HG03039 (cell line): ENCODE measurements at regions not wholly inside any gene's neighbourhood (a gene's known extent, or its start where the extent isn't known, plus 50 kb on each side); places are given as distances from the start of the nearest gene placed in this dataset.

ENCODE experiments used
- ATAC-seq: cut with Tn5 transposase; IDR thresholded peaks from one replicate; pipeline ENCODE4 v1.9.1; 2021; ENCODE audit warnings: mild to moderate bottlenecking, moderate library complexity; ENCODE audit not compliant: unreplicated experiment

DNA sequence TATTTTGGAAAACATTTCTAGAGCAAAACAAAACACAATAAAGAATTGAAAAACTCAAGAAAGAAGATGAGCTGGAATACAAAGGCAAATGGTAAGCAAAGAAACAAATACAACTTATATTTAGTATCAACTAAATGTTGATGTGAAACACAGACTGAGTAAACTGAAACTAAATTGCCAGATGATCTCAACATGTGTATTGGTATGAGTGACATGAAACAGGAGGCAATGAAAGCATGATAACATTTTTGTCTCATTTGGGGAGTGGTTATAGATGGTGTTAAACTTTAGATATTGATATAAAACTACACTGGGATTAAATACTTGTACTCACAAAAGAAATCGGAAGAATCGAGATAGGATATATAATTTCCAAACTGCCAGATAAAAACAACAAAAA lies 805.6 kb upstream of the CXADR start:
- no peak for ATAC-seq

DNA sequence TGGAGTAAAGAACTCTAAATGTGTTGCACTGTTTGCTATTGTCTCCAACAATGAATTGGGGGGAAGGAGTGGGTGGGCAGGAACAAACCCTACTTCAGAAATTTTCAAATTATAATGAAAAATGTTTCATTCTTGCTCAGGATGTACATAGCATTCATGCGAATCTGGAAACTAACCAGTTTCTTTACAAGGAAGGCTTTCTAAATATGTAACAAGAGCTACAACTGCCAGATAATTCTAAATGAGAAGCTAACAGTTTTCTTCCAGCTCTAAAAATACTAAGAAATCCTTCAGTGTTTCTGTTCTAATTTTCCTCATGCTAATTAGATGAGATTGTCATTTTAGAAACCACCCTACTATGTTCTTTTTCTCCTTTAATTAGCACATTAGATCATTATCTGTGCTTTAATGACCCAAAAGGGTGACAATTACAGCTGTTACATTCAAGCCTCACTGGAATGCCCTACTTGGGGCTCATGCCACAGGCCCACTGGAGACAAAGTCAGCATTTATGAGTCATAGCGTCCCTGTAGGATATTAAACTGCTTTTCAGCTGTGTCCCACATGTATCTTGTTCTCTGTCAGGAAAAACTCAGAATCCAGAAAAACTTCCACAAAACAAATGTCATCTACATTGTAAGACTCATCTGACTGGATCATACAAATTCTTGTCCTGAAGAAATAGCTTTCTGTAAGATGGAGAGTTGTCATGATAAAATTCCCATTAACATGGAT lies 804.6 kb upstream of the CXADR start:
- no peak for ATAC-seq

DNA sequence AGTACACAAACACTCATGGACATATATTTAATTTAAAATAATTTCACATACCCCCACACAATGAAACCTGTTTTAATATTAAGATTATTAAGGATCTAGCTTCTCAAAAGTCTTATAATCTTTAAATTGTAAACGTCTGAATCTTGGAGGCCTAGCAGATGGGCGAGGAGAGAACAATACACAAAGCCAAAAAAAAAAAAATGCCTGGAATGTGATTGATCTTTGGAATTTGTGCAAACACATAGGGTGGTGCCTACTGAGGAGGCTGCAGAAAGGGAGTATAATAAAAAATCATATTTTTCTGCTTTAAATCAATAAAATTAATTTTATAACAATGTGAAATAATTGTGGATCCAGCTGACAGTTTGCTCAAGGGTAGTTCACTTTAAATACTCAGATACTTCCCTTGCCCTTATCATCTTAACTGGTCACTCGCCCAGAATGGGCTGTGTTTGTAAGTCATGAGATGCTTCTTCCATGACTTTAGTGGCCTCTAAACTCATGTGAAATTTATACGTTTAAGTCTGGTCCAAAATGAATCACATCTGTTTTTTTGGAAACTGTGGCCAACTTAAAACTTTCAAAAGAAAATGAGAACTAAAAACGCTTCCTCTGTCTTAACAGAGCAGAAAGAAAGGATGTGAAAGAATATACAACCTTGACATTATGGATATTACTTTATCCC lies 802.8 kb upstream of the CXADR start:
- no peak for ATAC-seq

DNA sequence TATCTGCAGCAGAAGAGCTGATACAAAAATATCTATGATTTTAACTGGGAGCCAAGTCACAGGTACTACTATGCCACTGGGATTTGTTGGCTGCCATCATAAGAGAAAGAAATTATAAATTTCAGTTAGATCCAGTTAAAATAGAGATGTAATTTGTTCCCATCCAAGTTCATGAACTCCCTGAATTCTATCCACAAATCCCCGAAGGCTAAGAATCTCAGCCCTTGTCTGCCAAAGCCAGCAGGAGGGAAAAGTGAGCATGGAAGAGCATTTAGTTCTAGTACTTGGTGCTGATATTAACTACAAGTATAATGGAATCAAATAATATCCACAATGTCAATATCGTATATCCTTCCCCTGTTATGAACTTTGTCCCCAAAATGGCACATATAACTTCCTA lies 801.1 kb upstream of the CXADR start:
- ATAC-seq: no peak

DNA sequence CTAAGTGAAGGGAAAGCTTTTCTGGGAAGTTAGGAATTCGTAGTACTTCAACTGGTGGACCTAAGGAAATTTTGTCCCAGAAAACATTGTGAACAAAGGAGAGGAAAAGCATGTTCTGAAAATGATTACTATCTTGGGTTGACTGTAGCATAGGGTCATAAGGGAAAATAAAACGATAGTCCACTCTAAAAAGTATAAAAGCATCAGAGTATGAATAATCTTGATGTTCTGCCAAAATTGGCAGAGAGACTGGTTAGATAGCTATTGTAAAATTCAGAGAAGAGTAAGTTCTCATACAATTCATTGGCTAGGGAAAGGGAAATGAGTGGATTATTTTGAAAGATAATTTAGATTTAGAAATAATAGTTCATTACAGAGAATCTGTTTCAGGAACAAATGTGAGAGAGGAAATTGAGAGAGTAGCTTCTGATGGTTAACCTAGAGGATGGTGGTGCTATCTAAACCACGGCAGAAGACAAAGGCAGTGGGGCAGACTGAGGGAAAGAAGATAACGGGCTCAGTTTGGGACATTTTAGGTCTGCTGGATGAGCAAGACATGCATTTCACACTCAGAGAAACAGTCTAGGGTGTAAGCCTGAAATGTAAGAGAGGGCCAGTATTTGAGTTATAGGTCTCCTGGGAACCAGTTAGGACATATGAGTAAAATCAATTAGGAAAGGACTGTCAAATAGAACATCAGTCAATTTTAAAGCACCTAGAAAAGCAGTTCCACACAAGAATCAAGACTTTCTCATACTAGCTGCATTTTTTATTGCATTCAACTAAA lies 799.3 kb upstream of the CXADR start:
- ATAC-seq: no peak

DNA sequence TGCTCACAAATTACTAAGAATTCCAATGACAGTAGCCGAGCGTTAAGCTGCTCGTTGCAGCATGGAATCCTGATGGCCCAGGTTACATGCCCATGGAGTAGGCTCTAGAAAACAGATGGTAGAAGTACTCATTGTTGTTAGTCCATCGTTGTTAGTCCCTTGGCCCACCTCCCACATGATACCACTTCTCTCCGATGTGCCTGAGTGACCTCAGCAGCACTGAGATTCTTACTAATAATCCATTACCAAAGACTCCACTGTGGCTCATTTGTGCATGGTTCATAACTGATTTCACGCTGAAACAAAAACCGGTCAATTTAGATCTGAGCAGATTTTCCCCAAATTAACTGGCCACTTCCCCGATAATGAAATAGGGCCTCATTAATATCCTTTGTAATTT lies 772.3 kb upstream of the CXADR start:
- no peak for ATAC-seq

DNA sequence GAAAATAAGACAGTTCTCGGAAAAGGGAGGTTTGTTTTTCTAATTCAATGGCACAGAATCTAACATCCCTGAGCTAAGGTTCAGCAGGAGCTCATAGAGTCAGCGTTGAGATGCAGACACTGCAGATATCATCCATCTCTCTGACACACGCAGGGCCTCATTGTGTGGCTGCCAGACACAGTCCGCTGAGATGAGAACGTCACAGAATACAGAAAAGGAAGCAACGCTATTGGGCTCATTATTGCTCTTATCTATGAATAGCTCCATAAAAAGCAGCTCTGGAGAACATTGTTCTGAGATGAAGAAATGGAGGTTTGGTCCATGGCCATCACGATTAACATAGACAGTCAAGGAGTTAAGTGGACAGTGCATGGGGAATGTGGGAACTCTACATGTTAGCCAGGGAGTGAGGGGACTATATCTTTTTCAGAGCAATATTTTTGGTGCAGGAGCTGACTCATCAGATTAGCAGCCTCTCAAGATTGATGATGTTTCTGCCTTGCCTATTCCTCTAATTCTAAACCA lies 771.6 kb upstream of the CXADR start:
- no peak for ATAC-seq

DNA sequence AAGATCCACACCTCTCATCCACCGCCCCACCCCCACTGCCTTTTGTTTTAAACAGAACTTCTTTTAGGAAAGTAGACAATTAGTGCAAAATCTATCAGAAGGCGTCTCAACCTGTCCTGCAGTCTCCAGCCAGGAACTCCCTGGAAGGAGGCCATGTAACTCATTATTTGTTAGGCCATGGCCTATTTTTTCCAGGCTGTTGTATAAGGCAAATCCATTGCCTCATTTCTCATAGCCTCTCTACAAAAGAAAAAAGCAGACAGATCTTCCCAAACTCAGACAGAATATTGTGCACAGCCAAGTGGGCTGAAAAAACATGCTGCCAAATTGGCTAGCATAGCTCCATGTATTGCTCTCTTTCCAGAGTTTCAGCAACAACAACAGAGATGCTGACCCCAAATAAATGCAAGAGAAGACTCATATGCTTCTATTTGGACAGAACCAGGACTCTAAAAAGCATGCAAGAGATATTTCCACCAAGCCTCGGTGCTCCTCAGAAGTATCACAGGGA lies 770.7 kb upstream of the CXADR start:
- no peak for ATAC-seq

DNA sequence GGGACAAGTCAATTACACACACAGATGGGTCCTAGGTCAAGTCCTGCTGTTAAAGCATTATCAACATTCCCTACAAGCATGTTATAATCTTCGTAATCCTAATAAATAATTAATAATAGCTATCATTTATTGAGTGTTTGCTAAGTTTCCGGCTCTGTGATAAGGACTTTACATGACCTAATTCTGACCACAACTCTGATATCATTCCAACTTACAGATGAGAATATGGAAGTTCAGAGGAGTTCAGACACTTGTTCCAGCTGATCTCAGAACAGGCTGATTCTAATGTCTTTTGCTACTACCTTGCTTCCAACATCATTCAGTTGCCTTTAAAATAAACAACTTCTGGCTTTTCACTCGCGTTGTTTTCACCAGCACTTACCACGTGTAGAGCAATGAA lies 770.1 kb upstream of the CXADR start:
- no peak for ATAC-seq

DNA sequence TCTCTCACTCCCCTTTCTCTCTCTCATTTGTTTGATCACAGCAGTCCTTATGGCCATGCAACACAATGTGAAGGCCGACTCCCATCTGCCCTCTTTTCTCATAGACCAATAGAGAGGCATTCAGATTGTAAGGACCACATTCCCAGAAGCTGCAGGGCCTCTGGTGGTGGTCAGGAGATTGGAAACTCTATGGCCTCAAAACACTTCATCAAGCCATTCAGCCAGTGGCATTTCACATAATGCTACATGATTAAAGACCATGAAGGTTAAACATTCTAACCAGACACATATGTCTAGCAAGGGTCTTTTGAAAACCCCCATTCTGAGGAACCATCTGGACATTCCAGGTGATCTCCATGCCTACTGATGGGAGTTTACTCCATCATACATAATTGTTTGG lies 769.5 kb upstream of the CXADR start:
- no peak for ATAC-seq

DNA sequence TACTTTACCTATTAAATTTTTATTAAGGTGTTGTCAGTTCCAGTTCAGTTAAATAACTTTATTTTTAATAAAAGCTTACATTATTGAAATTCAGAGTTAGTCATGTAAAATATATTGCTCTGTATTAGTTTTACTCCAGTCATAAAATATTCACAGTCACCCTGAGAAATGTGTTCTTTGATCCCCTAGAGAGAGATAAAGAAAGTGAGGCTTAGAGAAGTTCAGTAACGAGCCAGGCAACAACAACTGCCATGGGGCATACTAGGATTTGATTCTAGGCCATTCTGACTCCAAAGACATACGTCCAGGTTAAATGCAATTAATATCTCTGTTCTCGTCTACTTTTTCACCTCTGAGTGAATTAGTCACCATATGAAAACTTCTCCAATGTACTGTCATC lies 761.9 kb upstream of the CXADR start:
- ATAC-seq: no peak

DNA sequence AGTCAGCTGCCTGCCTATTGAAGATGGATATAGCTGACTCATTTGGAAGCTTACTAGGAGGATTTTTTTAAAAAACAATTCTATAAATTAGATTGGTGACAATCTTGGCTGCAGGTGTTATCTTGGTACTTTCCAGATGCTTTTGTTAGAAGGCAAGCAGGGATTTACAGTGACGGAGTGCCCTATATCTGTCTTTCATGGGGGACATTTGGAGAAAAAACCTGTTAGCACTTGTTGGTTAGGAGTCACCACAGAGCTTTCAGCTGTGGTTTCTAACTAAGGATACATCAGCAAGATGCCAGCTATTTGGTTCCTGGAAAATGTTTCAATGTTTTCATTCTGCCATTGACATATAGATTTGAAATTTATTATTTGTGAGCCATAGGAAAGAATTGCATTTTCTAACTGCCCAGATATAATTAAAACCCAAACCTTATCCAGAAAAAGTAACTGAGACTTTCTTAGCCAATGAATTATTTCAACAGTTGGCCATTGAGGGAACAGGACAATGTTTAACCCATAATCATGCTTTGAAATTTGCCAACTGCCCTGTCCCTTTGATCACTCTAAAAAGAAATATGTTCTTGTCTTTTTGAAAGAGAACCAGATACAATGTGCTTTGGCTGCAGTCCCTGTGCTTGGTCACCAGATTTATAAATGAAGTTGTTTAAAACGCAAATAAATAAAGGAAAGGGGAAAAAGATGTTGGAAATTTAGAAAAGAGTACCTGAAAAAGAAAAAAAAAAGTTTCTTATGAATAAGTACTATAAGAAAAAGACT lies 761.0 kb upstream of the CXADR start:
- no peak for ATAC-seq

DNA sequence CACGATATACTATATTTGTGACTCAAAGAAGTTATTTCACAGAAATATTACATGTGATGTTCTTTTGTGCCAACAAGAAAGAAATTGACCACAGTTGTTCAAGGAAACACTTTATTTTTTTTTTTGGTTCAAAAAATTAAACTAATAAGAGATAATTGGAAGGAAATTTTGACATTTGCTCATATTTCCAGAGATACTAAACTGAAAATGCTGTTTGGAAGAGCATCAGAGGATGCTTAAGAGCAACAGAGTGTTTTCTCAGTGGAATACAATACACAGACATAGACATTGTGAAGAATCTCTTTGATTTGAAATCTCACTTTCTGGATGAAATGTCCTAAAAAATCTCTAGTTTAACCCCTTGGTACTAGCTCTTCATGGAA lies 760.4 kb upstream of the CXADR start:
- ATAC-seq: no peak

DNA sequence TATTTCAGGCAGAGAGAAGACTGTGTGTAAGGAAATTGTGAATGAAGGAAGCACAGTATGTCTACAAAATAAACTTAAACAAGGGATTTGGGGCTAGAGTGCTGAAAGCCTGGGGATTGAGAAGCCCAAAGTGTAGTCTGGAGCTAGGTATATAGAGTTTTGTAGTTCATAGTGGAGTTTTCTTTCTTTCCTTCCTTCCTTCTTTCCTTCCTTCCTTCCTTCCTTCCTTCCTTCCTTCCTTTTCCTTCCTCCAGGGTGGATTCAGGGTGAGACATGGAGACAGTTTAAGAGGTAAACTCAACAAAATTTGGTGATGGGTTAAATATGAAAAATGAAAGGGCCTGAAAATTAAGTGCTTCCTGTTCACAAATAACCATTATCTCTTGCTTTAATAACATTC lies 757.8 kb upstream of the CXADR start:
- no peak for ATAC-seq

DNA sequence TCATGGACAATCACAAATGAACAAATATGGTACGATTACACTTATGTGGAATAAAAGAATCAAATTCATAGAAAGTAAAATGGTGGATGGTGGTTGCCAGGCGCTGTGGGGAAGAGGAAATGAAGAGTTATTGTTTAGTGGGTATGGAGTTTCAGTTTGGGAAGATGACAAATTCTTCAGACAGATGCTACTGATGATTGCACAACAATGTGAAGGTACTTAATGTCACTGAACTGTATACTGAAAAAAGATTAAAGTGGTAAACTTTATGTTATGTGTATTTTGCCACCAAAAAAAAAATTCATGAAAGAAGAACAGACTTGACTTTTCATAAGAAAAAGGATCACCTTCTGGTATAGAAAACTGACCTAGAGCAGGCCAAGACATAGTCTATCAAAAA lies 745.6 kb upstream of the CXADR start:
- ATAC-seq: no peak

DNA sequence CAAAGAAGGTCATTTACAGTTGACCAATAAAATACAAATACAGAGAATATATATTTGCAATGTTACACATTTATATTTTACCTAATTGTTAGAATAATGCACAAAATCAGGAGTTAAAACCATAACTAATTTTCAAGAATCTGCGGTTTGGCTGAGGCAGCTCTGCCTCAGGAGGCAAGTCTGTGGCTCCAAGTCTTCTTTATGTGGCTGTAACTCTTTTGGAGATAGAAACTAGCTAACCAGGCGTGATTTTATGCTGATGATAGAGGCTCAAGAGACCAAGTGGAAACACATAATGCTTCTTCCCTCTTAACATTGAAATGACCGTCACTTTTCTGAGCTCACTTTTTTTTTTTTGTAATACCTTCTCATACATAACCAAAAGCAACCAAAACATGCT lies 744.7 kb upstream of the CXADR start:
- no peak for ATAC-seq

DNA sequence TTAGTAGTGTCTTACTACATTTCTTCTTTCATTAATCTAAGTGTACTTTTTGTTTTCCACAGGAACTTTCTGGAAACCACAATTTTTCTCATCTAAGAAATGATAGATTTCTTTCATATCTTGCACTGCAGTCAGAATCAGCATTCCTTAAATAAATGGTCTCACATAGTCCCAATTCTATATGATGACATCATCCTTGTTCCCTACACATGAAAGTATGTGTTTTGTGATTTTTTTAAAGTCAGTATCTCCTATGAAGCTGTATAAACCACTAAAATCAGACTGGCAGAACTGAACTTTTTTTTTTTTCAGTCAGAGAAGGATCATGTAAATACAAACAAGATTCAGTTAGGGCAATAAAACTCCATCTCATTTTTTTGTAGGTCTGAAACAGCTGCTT lies 742.6 kb upstream of the CXADR start:
- no peak for ATAC-seq

DNA sequence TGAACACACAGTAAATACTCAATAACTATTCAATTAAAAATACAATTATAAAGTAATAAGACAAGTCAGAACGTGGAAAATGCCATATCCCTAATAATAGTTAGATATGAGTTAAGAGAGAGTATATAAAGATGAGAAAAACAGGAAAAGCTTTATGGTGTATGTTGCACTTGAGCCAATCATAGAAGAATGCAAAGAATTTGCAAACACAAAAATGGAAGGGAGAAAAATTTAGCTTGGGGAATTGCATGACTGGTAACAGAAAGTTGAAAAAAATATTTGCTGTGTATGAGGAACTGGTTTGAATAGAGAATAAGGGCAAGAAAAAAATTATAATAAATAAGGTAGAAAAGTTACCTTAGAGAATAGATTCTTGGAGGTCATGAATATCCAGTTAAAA lies 739.6 kb upstream of the CXADR start:
- no peak for ATAC-seq

DNA sequence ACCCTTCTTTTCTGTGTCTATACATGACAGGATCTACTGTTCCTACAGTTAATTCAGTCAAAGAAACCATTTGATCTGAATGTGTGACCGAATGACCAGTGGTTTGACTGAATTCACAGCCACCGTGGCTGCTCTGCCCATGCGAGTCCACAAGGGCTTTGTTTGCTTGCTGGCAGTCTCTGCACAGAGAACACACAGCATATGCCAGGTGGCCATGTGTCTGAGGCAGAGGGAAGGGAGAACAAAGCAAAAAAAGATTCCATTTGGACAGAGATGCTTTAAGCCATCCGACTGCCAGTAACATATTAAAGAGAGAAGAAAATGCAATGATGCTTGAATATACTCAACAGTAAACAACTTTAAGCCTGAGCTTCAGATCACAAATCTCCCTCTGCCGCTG lies 737.8 kb upstream of the CXADR start:
- no peak for ATAC-seq

DNA sequence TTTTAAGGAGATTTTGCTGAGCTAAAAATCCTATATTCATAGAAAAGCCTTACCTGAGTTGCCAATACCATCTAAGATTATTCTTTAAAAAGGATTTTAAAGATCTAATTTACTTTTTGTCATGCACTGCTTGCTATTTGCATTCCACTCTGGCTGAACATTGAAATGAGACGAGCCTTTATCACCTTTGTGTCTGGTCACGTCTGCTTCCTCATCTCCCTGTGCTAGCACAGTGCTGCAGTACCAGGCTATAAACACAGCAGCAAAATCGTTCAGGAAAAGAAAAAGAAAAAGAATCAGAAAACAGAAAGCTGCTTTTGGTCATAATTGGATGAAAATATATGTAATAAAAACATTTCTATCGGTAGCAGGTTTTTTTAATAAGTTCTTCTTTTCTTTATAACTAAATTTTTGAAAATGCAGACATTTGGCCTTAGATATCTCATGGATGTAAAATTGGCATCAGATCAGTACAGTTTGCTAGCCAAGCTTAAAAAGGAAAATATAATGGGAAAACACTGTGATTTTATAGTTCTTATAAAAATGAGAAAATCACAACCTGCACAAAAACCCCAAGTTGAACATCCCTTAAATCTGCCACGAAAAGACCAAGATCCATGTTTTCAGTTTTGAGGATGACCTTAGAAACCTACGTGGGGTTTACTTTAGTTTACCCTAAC lies 735.7 kb upstream of the CXADR start:
- no peak for ATAC-seq
